ENCODE measurements at regions not wholly inside any gene's neighbourhood (a gene's known extent, or its start where the extent isn't known, plus 50 kb on each side); places are given as distances from the start of the nearest gene placed in this dataset.
"Not testable (repeated sequence)": the region's sequence is repeated elsewhere in the genome, so short reads cannot be mapped to it uniquely, and the experiment has no call there.

DNA sequence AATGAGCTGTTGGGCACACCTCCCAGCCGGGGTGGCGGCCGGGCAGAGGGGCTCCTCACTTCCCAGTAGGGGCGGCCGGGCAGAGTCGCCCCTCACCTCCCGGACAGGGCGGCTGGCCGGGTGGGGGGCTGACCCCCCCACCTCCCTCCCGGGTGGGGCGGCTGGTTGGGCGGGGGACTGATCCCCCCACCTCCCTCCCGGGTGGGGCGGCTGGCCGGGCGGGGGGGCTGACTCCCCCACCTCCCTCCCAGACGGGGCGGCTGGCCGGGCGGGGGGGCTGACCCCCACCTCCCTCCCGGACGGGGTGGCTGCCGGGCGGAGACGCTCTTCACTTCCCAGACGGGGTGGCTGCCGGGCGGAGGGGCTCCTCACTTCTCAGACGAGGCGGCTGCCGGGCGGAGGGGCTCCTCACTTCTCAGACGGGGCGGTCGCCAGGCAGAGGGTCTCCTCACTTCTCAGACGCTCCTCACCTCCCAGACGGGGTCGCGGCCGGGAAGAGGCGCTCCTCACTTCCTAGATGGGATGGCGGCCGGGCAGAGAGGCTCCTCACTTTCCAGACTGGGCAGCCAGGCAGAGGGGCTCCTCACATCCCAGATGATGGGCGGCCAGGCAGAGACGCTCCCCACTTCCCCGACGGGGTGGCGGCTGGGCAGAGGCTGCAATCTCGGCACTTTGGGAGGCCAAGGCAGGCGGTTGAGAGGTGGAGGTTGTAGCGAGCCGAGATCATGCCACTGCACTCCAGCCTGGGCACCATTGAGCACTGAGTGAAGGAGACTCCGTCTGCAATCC lies 75.4 kb downstream of the LAT start:
- not testable (repeated sequence) for H3K4me3 Mint-ChIP-seq; H3K9me3 Mint-ChIP-seq; H3K4me1 Mint-ChIP-seq; H3K27me3 Mint-ChIP-seq (ENCODE audit: low read depth); H3K36me3 Mint-ChIP-seq (ENCODE audit: low read depth); H3K27ac Mint-ChIP-seq

- not testable (repeated sequence) for H3K36me3 Mint-ChIP-seq (ENCODE audit: low read depth); H3K4me1 Mint-ChIP-seq; H3K9me3 Mint-ChIP-seq; H3K4me3 Mint-ChIP-seq; H3K27me3 Mint-ChIP-seq (ENCODE audit: low read depth); H3K27ac Mint-ChIP-seq
These were observed 74.7 kb downstream of the LAT start for GRCh38 chr16:29059575-29059974.
